ENCODE measurements at regions not wholly inside any gene's neighbourhood (a gene's known extent, or its start where the extent isn't known, plus 50 kb on each side); places are given as distances from the start of the nearest gene placed in this dataset.
"Not testable (repeated sequence)": the region's sequence is repeated elsewhere in the genome, so short reads cannot be mapped to it uniquely, and the experiment has no call there.

DNA sequence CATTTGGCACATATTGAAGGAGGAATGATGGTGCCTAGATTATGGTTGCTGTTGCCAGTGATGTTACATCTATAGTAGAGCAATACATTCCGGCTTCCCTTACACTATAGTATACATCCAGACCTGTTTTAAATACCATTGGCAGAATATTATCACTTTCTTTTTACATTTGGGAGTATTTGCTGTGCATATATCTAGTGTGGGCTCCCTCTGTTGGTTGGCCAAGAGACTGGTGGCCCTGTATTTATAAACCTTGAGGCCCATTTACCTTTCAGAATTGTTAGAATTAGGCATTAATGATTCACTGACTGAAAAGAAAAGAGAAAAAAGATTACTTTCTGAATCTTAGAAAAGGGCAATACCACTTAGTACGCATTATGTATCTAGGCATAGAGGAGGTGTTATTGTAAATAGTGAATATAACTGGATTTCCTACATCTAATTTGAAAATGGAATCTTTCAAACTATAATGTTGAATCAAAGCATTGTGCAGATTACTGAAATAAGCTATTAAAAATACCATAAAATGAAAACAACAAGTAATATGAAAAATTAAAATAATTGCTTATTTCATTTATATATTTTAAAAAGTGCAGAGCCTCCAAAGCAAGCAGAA lies 628.8 kb upstream of the MAN1A1 start:
- DNase-seq (ENCODE audit: low read depth in 2 of 2, low spot score in 1 of 2), result no peak

DNA sequence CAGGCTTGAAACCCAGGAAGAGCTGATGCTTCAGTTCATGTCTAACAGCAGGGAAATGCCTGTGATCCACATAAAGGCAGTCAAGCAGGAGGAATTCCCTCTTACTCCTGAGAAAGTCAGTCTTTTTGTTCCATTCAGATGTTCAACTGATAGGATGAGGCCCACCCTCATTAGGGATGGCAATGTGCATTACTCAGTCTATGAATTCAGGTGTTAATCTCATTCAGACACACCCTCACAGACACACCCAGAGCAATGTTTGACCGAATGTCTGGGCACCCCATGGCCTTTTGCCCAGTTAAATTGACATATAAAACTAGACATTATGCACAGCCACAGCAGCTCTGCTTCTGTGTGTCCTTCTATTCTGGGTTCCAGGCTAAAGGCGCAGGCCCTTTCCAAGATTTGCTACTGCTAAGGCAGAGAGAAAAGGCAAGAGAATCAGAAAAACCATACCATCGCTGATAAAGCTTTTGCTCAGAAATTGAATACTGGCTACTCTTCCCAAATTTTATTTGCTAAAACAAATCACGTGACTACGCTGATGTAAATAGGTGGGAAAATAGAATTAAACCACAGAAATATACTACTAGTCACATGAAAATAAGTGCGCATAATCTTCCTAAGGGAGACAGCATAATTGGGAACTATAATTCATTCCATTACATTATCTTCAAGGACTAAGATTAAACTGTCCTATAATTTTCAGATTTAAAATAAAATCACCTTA lies 625.0 kb upstream of the MAN1A1 start:
- DNase-seq (ENCODE audit: low read depth in 2 of 2, low spot score in 1 of 2), result no peak

DNA sequence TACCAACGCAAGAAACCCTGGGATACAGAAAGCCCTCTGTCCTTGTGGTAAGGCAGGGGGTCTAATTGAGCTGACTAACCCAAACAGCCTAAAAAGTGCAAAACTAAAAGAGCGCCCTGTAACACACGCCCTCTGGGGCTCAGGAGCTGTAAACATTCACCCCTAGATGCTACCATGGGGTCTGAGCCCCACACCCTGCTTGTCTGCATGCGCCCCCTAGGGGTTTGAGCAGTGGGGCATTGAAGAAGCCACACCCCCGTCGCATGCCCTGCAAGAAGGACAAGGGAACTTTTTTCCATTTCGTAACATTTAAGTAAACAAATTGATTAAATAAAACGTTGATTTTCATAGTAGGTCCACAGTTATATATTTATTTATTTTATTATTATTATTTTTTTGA lies 616.9 kb upstream of the MAN1A1 start:
- DNase-seq (ENCODE audit: low read depth in 2 of 2, low spot score in 1 of 2), result no peak

DNA sequence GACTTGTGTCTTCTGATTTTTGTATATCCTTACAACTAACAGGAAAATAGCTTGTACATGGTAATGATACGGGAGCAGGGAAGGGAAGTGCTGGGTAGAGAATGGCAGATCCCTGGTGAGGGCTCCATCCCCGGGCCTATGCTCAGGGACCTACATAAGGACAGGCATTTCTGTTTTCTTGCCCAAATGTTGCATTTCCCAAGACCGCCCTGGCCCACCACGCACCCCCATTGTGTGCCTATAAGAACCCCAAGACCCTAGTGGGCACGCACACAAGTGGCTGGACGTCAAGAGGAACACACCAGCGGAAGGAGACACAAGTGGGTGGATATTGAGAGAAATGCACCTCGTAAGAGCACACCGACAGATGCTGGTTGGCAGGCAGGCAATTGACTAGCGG lies 616.3 kb upstream of the MAN1A1 start:
- DNase-seq (ENCODE audit: low read depth in 2 of 2, low spot score in 1 of 2), result no peak

- DNase-seq (ENCODE audit: low read depth in 2 of 2, low spot score in 1 of 2), result no peak
These were observed 615.4 kb upstream of the MAN1A1 start for GRCh38 chr6:119965008-119965407.

DNA sequence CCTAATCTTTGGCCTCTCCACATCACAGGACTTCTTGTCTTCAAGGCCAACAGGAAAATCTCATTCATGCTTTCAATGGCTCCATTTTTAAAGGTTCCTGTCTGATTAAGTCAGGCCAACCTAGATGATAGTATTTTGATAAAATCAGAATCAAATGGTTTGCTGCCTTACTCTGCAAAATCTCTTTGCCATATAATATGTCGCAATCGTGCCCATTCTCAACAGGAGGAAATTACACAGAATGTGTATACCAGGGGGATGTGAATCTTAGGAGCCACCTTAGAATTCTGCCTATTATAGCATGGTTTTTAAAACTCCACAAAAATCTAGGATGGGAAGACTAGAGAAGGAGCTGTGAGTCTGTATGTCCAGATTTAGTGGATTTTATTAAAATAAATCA lies 612.9 kb upstream of the MAN1A1 start:
- DNase-seq (ENCODE audit: low read depth in 2 of 2, low spot score in 1 of 2), result no peak

DNA sequence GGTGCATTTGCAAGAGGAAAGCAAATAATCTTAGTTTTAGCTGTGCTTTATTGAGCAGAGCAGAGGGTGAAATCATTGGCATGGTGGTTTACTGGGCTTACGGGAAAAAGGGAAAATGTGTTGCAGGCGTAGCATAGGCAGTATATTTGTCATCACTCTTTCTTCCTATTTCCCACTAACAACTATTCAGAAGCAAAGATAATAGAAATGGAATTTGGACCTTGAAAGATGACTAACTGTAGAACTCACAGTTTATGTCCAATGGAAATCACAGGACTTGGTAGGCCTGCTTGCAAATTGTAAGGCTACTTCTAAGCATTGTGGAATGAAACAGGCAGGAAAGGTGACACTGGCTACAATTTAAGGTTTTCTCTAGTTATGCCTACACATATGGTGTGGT lies 611.9 kb upstream of the MAN1A1 start:
- no peak for DNase-seq (ENCODE audit: low read depth in 2 of 2, low spot score in 1 of 2)

DNA sequence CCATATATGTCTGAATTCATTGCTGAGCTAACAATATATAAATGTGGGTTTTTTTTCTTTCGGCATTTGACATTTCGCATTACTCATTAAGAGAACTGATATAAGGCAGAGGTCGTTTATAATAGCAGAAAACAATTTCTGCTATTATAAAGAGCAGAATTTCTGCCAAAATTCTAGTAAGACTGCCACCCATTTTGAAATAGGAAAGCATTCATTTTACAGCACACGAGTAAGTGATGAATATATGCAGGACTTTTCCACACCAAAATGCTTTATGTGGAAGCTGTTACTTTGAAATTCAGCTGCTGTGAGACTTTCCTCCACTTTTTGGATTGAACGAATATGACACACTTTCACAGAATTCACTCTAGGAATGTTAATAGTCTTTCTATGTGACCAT lies 610.9 kb upstream of the MAN1A1 start:
- no peak for DNase-seq (ENCODE audit: low read depth in 2 of 2, low spot score in 1 of 2)

GRCh38 chr6:119960036-119960435 lies 610.5 kb upstream of the MAN1A1 start:
- DNase-seq (ENCODE audit: low read depth in 2 of 2, low spot score in 1 of 2), result no peak

GRCh38 chr6:119957195-119957594 lies 607.6 kb upstream of the MAN1A1 start:
- DNase-seq (ENCODE audit: low read depth in 2 of 2, low spot score in 1 of 2), result no peak

GRCh38 chr6:119952696-119953095 lies 603.1 kb upstream of the MAN1A1 start:
- no peak for DNase-seq (ENCODE audit: low read depth in 2 of 2, low spot score in 1 of 2)

GRCh38 chr6:119950681-119951080 lies 601.1 kb upstream of the MAN1A1 start:
- no peak for DNase-seq (ENCODE audit: low read depth in 2 of 2, low spot score in 1 of 2)

GRCh38 chr6:119942078-119942752 lies 592.7 kb upstream of the MAN1A1 start:
- no peak for DNase-seq (ENCODE audit: low read depth in 2 of 2, low spot score in 1 of 2)

DNA sequence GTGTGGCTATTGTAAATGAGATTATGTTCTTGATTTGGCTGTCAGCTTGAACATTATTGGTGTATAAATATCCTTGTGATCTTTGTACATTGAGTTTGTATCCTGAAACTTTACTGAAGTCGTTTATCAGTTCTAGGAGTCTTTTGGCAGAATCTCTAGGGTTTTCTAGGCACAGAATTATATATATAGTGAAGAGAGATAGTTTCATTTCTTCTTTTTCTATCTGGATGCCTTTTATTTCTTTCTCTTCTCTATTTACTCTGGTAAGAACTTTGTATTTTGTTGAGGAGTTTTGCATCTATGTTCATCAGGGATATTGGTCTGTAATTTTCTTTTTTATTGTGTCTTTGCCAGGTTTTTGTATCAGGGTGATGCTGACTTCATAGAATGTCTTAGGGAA lies 589.2 kb upstream of the MAN1A1 start:
- DNase-seq (ENCODE audit: low read depth in 2 of 2, low spot score in 1 of 2), result no peak

GRCh38 chr6:119934816-119935215 lies 585.3 kb upstream of the MAN1A1 start:
- no peak for DNase-seq (ENCODE audit: low read depth in 2 of 2, low spot score in 1 of 2)

DNA sequence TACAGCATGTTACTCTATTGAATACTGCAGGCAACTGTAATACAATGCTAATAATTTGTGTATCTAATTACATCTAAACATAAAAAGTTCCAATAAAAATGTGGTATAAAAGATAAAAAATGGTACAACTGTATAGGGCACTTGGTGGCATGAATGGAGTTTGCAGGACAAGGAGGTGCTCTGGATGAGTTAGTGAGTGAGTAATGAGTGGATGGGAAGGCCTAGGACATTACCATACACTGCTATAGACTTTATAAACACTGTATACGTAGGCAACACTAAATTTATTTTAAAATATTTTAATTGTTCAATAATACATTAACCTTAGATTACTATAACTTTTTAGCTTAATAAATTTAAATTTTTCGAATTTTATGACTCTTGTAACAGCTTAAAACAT lies 579.6 kb upstream of the MAN1A1 start:
- DNase-seq (ENCODE audit: low read depth in 2 of 2, low spot score in 1 of 2), result no peak

DNA sequence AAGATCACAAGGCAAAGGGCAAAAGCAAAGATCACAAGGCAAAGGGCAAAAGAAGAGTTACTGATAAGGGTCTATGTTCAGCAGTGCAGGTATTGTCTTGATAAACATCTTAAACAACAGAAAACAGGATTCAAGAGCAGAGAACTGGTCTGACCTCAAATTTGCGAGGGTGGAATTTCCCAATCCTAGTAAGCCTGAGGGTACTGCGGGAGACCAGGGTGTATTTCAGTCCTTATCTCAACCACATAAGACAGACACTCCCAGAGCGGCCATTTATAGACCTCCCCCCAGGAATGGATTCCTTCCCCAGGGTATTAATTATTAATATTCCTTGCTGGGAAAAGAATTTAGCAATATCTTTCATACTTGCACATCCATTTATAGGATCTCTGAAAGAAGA lies 575.3 kb upstream of the MAN1A1 start:
- not testable (repeated sequence) for DNase-seq (ENCODE audit: low read depth in 2 of 2, low spot score in 1 of 2)

DNA sequence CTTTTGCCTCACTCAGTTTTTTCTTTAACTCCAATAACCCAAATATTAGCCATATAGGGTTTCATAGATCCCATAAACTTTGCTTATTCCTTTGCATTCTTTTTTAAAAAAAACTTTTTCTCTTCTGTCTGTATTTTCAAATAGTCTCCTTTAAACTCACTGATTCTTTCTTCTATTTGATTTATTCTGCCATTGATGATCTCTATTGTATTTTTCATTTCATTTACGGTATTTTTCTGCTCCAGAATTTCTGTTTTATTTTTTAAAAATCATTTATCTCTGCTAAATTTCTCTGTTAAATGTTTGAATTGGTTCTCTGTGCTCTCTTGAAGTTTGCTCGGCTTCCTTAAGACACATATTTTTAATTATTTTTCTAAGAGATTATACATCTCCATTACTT lies 573.3 kb upstream of the MAN1A1 start:
- no peak for DNase-seq (ENCODE audit: low read depth in 2 of 2, low spot score in 1 of 2)

DNA sequence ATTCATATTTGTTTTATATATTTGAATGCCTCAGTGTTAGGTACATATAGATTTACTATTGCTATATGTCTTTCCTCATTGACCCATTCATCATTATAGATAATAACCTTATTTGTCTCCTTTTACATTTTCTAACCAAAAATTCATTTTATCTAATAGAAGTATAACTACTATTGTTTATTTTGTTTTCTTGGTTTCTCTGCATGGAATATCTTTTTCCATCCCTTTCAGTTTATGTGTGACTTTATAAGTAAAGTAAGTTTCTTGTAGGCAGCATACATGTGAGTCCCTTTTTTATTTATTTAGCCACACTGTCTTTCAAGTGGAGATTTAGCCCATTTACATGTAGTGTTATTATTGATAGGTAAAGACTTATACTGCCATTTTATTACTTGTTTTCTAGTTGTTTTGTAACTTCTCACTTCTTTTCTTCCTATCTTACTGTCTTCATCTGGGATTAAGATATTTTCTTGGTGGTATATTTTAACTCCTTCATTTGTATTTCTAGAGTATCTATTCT lies 572.0 kb upstream of the MAN1A1 start:
- no peak for DNase-seq (ENCODE audit: low read depth in 2 of 2, low spot score in 1 of 2)

DNA sequence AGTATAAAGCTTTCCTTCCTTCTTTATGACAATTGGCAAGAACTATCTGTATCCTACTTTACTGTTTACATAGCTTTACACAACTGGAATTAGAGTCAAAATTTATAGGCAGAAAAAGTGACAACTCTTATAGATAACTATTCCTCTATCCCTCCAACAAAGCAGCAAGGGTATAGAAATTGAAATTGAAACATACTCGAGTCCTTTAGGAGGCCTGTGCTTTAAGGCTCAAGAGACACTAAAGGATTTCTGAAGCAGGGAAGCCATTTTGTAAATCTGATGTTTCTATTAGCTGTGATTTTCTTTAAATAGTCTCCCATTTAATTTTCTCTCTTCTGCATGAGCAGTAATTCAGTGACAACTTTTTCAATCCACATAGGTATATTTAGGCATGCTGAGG lies 567.6 kb upstream of the MAN1A1 start:
- DNase-seq (ENCODE audit: low read depth in 2 of 2, low spot score in 1 of 2), result no peak

- DNase-seq (ENCODE audit: low read depth in 2 of 2, low spot score in 1 of 2), result no peak
These were observed 566.4 kb upstream of the MAN1A1 start for GRCh38 chr6:119915971-119916370.

- no peak for DNase-seq (ENCODE audit: low read depth in 2 of 2, low spot score in 1 of 2)
These were observed 558.6 kb upstream of the MAN1A1 start for GRCh38 chr6:119908157-119908556.

Measured in stimulated activated CD8-positive, alpha-beta memory T cell treated with anti-CD3 and anti-CD28 coated beads, Interleukin-4, amount 100 ng/mL, for 1 hour (primary cell).